ENCODE measurements at regions not wholly inside any gene's neighbourhood (a gene's known extent, or its start where the extent isn't known, plus 50 kb on each side); places are given as distances from the start of the nearest gene placed in this dataset.

GRCh38 chr6:14981960-14982359 is 263.9 kb upstream of the JARID2 start:
- TF ChIP-seq CTCF (IDR thresholded peaks at IDR 0.05; ENCODE audit: poor library complexity) (no peak), EZH2 (IDR thresholded peaks at IDR 0.05; ENCODE audit: borderline replicate concordance) (no peak), EZH2phosphoT487 (IDR thresholded peaks at IDR 0.05; ENCODE audit: low read depth, severe bottlenecking, unreplicated experiment) (no peak)
